Left ventricle myocardium inferior (tissue), 1 donor: ENCODE measurements at regions not wholly inside any gene's neighbourhood (a gene's known extent, or its start where the extent isn't known, plus 50 kb on each side); places are given as distances from the start of the nearest gene placed in this dataset.

Source experiments
- DNase-seq: peaks from one replicate; pipeline ENCODE4 v3.0.0-alpha.2; 2020
- H3K27ac ChIP-seq: fragments of 200-600 bp; replicated peaks from 2 replicates; pipeline ENCODE4 v1.8.0; 2021
- H3K27me3 ChIP-seq: fragments of 200-600 bp; 2 replicates; pipeline ENCODE4 v1.8.0; 2021; ENCODE audit warnings: low read depth
- H3K36me3 ChIP-seq: fragments of 200-600 bp; 2 replicates; pipeline ENCODE4 v1.8.0; 2021
- H3K4me1 ChIP-seq: fragments of 200-600 bp; 2 replicates; pipeline ENCODE4 v1.8.0; 2021
- H3K4me3 ChIP-seq: fragments of 200-600 bp; 2 replicates; pipeline ENCODE4 v1.8.0; 2021; ENCODE audit warnings: mild to moderate bottlenecking, moderate library complexity
- H3K9me3 ChIP-seq: fragments of 200-600 bp; replicated peaks from 2 replicates; pipeline ENCODE4 v1.8.0; 2021
- CTCF ChIP-seq: fragments of 200-600 bp; IDR thresholded peaks from 2 replicates; pipeline ENCODE4 v1.8.0; 2021; ENCODE audit warnings: antibody characterized with exemption, mild to moderate bottlenecking, borderline replicate concordance
- intact Hi-C: fragments of 100-400 bp; cut with micrococcal nuclease; formaldehyde crosslinking; loops from one replicate; pipeline ENCODE4 v1.11.0; 2022
- donor health status: DM: no; HTN: yes; CAD: no; lungs with severe emphysema.

- peaks cover 32% of the 10 kb centered on the region for H3K27me3 ChIP-seq
- no peaks in the 10 kb centered on the region for H3K36me3 ChIP-seq
- no peak for TF ChIP-seq CTCF
- no peak for DNase-seq
- H3K27ac ChIP-seq: no peak overlapping the region
- no peaks in the 10 kb centered on the region for H3K4me1 ChIP-seq
- no peak overlapping the region for H3K4me3 ChIP-seq
- no peaks in the 10 kb centered on the region for H3K9me3 ChIP-seq
- intact Hi-C loops: no loop called here
These were observed 49.9 kb upstream of the IQSEC1 start for GRCh38 chr3:13123013-13123654.
